ENCODE measurements at regions not wholly inside any gene's neighbourhood (a gene's known extent, or its start where the extent isn't known, plus 50 kb on each side); places are given as distances from the start of the nearest gene placed in this dataset.

- H3K4me2 ChIP-seq (ENCODE audit: insufficient read depth, low read length, poor library complexity, severe bottlenecking), result no peak overlapping the region
- H4K8ac ChIP-seq (ENCODE audit: low read depth, low read length), result no peak overlapping the region
- no peak overlapping the region for H2BK5ac ChIP-seq (ENCODE audit: low read length)
- no peak overlapping the region for H3K23ac ChIP-seq (ENCODE audit: low read depth, low read length, poor library complexity)
- H3K18ac ChIP-seq (ENCODE audit: low read length), result no peak overlapping the region
- no peaks in the 10 kb centered on the region for H3K4me1 ChIP-seq (ENCODE audit: control insufficient read depth in 2 of 2, insufficient read depth in 1 of 2, low read depth in 1 of 2, low read length in 2 of 2)
- H3K27me3 ChIP-seq (ENCODE audit: control insufficient read depth in 3 of 3, insufficient read depth in 3 of 3, low read depth in 1 of 3, low read length in 3 of 3), result no peaks in the 10 kb centered on the region
- H3K4me3 ChIP-seq (ENCODE audit: low read length in 2 of 2), result no peak overlapping the region
- no peak overlapping the region for H2BK120ac ChIP-seq (ENCODE audit: low read depth, low read length)
- no peak overlapping the region for H3K9ac ChIP-seq (ENCODE audit: low read depth, low read length, poor library complexity)
- no peaks in the 10 kb centered on the region for H3K9me3 ChIP-seq (replicated peaks in 1 of 2; ENCODE audit: control insufficient read depth in 2 of 2, insufficient read depth in 1 of 2, low read depth in 1 of 2, low read length in 2 of 2)
- no peaks in the 10 kb centered on the region for H3K36me3 ChIP-seq (replicated peaks in 1 of 2; ENCODE audit: control insufficient read depth in 2 of 2, insufficient read depth in 2 of 2, low read length in 2 of 2)
- no peak overlapping the region for H3K14ac ChIP-seq (ENCODE audit: low read length)
- H4K91ac ChIP-seq (ENCODE audit: low read depth, low read length, poor library complexity), result no peak overlapping the region
- H2AK5ac ChIP-seq (ENCODE audit: low read depth, low read length), result no peak overlapping the region
- H2BK15ac ChIP-seq (ENCODE audit: low read length), result no peak overlapping the region
- no peak overlapping the region for H3K4ac ChIP-seq (ENCODE audit: low read length)
- H2AFZ ChIP-seq (ENCODE audit: low read length), result no peak overlapping the region
- no peak overlapping the region for H3K27ac ChIP-seq (replicated peaks; ENCODE audit: low read length)
- no peaks in the 10 kb centered on the region for H3K79me1 ChIP-seq (ENCODE audit: low read depth, low read length)
- WGBS, 2 donors (ENCODE audit: extremely low coverage in 2 of 2, insufficient read length in 2 of 2, insufficient replicate concordance in 1 of 2), result no CpG with 5 or more reads among the region's 6 CpGs
- no peak overlapping the region for H2BK12ac ChIP-seq (ENCODE audit: low read length)
- no peak for DNase-seq (ENCODE audit: low spot score)
Measured at GRCh38 chr2:221176667-221177066, 395.4 kb downstream of the EPHA4 start.

GRCh38 chr2:221178139-221178538 lies 394.0 kb downstream of the EPHA4 start:
- H3K4me3 ChIP-seq (ENCODE audit: low read length in 2 of 2), result no peak overlapping the region
- H3K4ac ChIP-seq (ENCODE audit: low read length), result no peak overlapping the region
- H2BK15ac ChIP-seq (ENCODE audit: low read length), result no peak overlapping the region
- no peak overlapping the region for H3K14ac ChIP-seq (ENCODE audit: low read length)
- H4K8ac ChIP-seq (ENCODE audit: low read depth, low read length), result no peak overlapping the region
- H3K18ac ChIP-seq (ENCODE audit: low read length), result no peak overlapping the region
- no peak overlapping the region for H2BK5ac ChIP-seq (ENCODE audit: low read length)
- no peaks in the 10 kb centered on the region for H3K79me1 ChIP-seq (ENCODE audit: low read depth, low read length)
- H3K23ac ChIP-seq (ENCODE audit: low read depth, low read length, poor library complexity), result no peak overlapping the region
- no peaks in the 10 kb centered on the region for H3K36me3 ChIP-seq (replicated peaks in 1 of 2; ENCODE audit: control insufficient read depth in 2 of 2, insufficient read depth in 2 of 2, low read length in 2 of 2)
- H2AK5ac ChIP-seq (ENCODE audit: low read depth, low read length), result no peak overlapping the region
- H3K27ac ChIP-seq (replicated peaks; ENCODE audit: low read length), result no peak overlapping the region
- no peaks in the 10 kb centered on the region for H3K27me3 ChIP-seq (ENCODE audit: control insufficient read depth in 3 of 3, insufficient read depth in 3 of 3, low read depth in 1 of 3, low read length in 3 of 3)
- no peak overlapping the region for H4K91ac ChIP-seq (ENCODE audit: low read depth, low read length, poor library complexity)
- H2AFZ ChIP-seq (ENCODE audit: low read length), result no peak overlapping the region
- H2BK120ac ChIP-seq (ENCODE audit: low read depth, low read length), result no peak overlapping the region
- WGBS, 2 donors (ENCODE audit: extremely low coverage in 2 of 2, insufficient read length in 2 of 2, insufficient replicate concordance in 1 of 2), result no CpG with 5 or more reads among the region's 4 CpGs
- no peak overlapping the region for H3K9ac ChIP-seq (ENCODE audit: low read depth, low read length, poor library complexity)
- H3K9me3 ChIP-seq (replicated peaks in 1 of 2; ENCODE audit: control insufficient read depth in 2 of 2, insufficient read depth in 1 of 2, low read depth in 1 of 2, low read length in 2 of 2), result no peaks in the 10 kb centered on the region
- no peak overlapping the region for H3K4me2 ChIP-seq (ENCODE audit: insufficient read depth, low read length, poor library complexity, severe bottlenecking)
- H2BK12ac ChIP-seq (ENCODE audit: low read length), result no peak overlapping the region
- no peaks in the 10 kb centered on the region for H3K4me1 ChIP-seq (ENCODE audit: control insufficient read depth in 2 of 2, insufficient read depth in 1 of 2, low read depth in 1 of 2, low read length in 2 of 2)
- no peak for DNase-seq (ENCODE audit: low spot score)

GRCh38 chr2:221186873-221187272 lies 385.2 kb downstream of the EPHA4 start:
- peaks cover 0 to 4% of the 10 kb centered on the region in 2 donors for H3K4me1 ChIP-seq (ENCODE audit: control insufficient read depth in 2 of 2, insufficient read depth in 1 of 2, low read depth in 1 of 2, low read length in 2 of 2)

GRCh38 chr2:221189431-221190067 lies 382.6 kb downstream of the EPHA4 start:
- Histone ChIP-seq H3K79me1 (ENCODE audit: low read depth, low read length) (no peaks in the 10 kb centered on the region), H3K4me3 (ENCODE audit: low read length in 2 of 2) (no peak overlapping the region), H2BK5ac (ENCODE audit: low read length) (no peak overlapping the region), H2BK15ac (ENCODE audit: low read length) (no peak overlapping the region), H3K23ac (ENCODE audit: low read depth, low read length, poor library complexity) (no peak overlapping the region), H3K27me3 (ENCODE audit: control insufficient read depth in 3 of 3, insufficient read depth in 3 of 3, low read depth in 1 of 3, low read length in 3 of 3) (no peaks in the 10 kb centered on the region), H3K14ac (ENCODE audit: low read length) (no peak overlapping the region), H3K4me1 (ENCODE audit: control insufficient read depth in 2 of 2, insufficient read depth in 1 of 2, low read depth in 1 of 2, low read length in 2 of 2) (peaks cover 0 to 4% of the 10 kb centered on the region in 2 donors), H2BK120ac (ENCODE audit: low read depth, low read length) (no peak overlapping the region), H3K9ac (ENCODE audit: low read depth, low read length, poor library complexity) (no peak overlapping the region), H3K9me3 (replicated peaks in 1 of 2; ENCODE audit: control insufficient read depth in 2 of 2, insufficient read depth in 1 of 2, low read depth in 1 of 2, low read length in 2 of 2) (no peaks in the 10 kb centered on the region), H2BK12ac (ENCODE audit: low read length) (no peak overlapping the region), H3K4me2 (ENCODE audit: insufficient read depth, low read length, poor library complexity, severe bottlenecking) (no peak overlapping the region), H2AFZ (ENCODE audit: low read length) (no peak overlapping the region), H3K36me3 (replicated peaks in 1 of 2; ENCODE audit: control insufficient read depth in 2 of 2, insufficient read depth in 2 of 2, low read length in 2 of 2) (no peaks in the 10 kb centered on the region), H3K4ac (ENCODE audit: low read length) (no peak overlapping the region), H4K91ac (ENCODE audit: low read depth, low read length, poor library complexity) (no peak overlapping the region), H4K8ac (ENCODE audit: low read depth, low read length) (no peak overlapping the region), H3K27ac (replicated peaks; ENCODE audit: low read length) (no peak overlapping the region), H2AK5ac (ENCODE audit: low read depth, low read length) (no peak overlapping the region), H3K18ac (ENCODE audit: low read length) (no peak overlapping the region)
- no peak for DNase-seq (ENCODE audit: low spot score)
- WGBS, 2 donors (ENCODE audit: extremely low coverage in 2 of 2, insufficient read length in 2 of 2, insufficient replicate concordance in 1 of 2), result no CpG with 5 or more reads among the region's 8 CpGs

More at GRCh38 chr2:221186873-221187272, 385.2 kb downstream of the EPHA4 start:
- H3K9ac ChIP-seq (ENCODE audit: low read depth, low read length, poor library complexity), result no peak overlapping the region
- no peak overlapping the region for H3K4me3 ChIP-seq (ENCODE audit: low read length in 2 of 2)
- H3K36me3 ChIP-seq (replicated peaks in 1 of 2; ENCODE audit: control insufficient read depth in 2 of 2, insufficient read depth in 2 of 2, low read length in 2 of 2), result no peaks in the 10 kb centered on the region
- H3K4ac ChIP-seq (ENCODE audit: low read length), result no peak overlapping the region
- no peak overlapping the region for H4K91ac ChIP-seq (ENCODE audit: low read depth, low read length, poor library complexity)
- H2AFZ ChIP-seq (ENCODE audit: low read length), result no peak overlapping the region
- no peak overlapping the region for H2BK5ac ChIP-seq (ENCODE audit: low read length)
- no peak overlapping the region for H2AK5ac ChIP-seq (ENCODE audit: low read depth, low read length)
- no peak overlapping the region for H2BK120ac ChIP-seq (ENCODE audit: low read depth, low read length)
- H3K27me3 ChIP-seq (ENCODE audit: control insufficient read depth in 3 of 3, insufficient read depth in 3 of 3, low read depth in 1 of 3, low read length in 3 of 3), result no peaks in the 10 kb centered on the region
- H2BK15ac ChIP-seq (ENCODE audit: low read length), result no peak overlapping the region
- H3K4me2 ChIP-seq (ENCODE audit: insufficient read depth, low read length, poor library complexity, severe bottlenecking), result no peak overlapping the region
- H3K18ac ChIP-seq (ENCODE audit: low read length), result no peak overlapping the region
- no peak overlapping the region for H2BK12ac ChIP-seq (ENCODE audit: low read length)
- no peak overlapping the region for H4K8ac ChIP-seq (ENCODE audit: low read depth, low read length)
- no peak overlapping the region for H3K23ac ChIP-seq (ENCODE audit: low read depth, low read length, poor library complexity)
- H3K27ac ChIP-seq (replicated peaks; ENCODE audit: low read length), result no peak overlapping the region
- H3K14ac ChIP-seq (ENCODE audit: low read length), result no peak overlapping the region
- DNase-seq (ENCODE audit: low spot score), result no peak
- no peaks in the 10 kb centered on the region for H3K79me1 ChIP-seq (ENCODE audit: low read depth, low read length)
- no CpG with 5 or more reads among the region's 3 CpGs for WGBS, 2 donors (ENCODE audit: extremely low coverage in 2 of 2, insufficient read length in 2 of 2, insufficient replicate concordance in 1 of 2)
- no peaks in the 10 kb centered on the region for H3K9me3 ChIP-seq (replicated peaks in 1 of 2; ENCODE audit: control insufficient read depth in 2 of 2, insufficient read depth in 1 of 2, low read depth in 1 of 2, low read length in 2 of 2)

Data from neuronal stem cell (in vitro differentiated cells).